SW480 (cell line): ENCODE measurements at regions not wholly inside any gene's neighbourhood (a gene's known extent, or its start where the extent isn't known, plus 50 kb on each side); places are given as distances from the start of the nearest gene placed in this dataset.
"Not testable (repeated sequence)": the region's sequence is repeated elsewhere in the genome, so short reads cannot be mapped to it uniquely, and the experiment has no call there.

Source experiments
- DNase-seq: peaks from one replicate; pipeline ENCODE4 v3.0.0-alpha.2; 2016; ENCODE audit warnings: low spot score

- DNase-seq = no peak
Measured at GRCh38 chr5:54821445-54822323, 163.7 kb downstream of the ESM1 start.

DNA sequence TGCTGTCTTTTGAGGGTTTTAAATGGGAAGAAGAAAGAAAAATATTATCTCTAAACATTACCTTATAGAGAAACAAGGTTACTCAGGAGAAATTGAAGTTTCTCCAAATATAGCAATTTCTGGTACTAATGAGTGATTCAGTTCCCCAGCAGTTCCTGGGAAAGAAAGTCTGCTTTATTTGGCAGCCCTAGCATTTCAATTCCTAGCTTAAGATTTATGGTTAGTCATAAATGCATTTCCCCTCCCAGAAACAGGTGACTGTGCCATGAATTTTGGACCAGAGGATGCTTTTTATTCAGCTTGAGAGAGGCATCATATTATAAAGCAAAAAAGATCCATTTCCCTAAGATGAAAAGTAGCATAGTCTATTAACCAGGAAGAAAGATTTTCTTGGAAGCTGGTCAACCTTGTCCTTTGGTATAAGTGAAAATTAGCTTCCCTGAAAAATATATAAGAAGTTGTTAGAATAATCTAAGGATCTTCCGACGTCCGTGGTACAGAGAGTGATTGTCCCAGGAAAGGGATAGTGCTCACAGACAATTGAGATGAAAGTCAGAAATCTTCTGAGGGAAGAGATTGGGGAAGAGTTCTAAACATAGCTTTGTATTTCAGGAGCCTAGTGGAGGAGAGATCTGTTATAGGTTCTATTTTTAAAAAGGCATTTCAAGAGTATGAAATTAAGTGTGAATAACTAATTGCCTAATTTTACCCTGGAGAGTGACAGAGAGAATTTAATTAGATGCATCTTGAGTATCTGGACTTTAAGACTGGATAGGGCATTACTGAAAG lies 164.9 kb downstream of the ESM1 start:
- DNase-seq = no peak

DNA sequence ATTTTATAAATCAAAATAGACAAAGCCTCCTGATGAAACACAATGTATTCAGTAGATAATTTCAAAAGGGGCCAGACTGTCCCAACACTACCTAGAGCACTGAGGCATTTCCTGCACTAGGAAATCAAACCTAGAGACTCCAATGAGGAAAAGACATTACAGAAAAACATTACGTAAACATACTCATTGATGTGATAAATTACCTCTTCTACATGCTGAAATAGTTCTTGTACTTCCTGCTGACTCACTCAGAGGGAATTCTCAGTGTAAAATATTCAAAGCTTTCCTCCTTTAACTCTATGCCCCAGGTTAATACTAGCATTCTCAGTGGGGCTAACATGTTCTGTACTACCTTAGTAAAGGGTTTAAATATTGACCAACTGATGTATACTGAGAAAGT lies 178.0 kb downstream of the ESM1 start:
- peak; percentile 57 for DNase-seq

- no peak for DNase-seq
Measured at GRCh38 chr5:54804521-54804920, 180.9 kb downstream of the ESM1 start.

DNA sequence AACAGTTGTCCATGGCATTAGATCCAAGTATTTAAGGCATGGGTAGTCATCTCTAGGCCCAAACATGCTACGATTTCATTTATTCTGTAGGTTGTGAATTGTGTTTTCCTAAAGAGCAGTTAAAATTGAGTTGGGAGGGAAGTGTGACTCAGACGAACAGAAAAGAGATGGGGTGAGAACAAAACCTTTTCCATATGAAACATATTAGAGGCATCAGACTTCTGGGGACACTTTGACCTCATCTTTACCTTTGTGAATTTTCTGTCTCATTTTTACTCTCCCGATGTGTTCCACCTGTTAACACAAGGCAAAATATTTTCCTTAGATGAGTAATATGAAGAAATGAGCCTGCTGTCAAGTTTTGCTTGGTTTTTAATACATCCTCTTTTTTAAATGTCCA lies 181.3 kb downstream of the ESM1 start:
- DNase-seq = no peak

DNA sequence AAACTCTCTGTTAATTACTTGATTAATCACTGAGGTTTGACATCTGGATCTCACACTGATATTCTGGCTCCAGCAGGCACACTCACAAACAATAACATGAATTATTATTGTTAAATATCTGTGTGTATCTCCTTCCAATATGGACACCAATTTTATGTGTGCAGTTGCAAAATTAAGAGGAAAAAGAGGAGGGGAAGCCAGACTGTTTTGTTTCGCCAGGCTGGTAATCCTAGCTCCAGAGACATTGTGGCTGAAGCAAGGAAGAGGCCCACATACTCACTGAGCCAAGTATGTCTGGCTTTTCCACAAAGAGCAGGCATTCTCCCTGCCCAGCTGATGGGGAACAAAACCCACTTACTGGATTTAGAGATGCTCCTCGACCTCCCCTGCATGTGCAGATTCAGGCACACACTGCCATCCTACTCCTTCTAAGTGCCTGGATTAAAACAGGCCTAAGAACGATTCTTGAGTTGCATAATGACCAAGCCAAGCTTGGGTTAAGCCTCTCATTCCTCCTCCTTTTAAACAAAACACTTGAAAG lies 181.9 kb downstream of the ESM1 start:
- DNase-seq = no peak

GRCh38 chr5:54799645-54800044 lies 185.7 kb downstream of the ESM1 start:
- DNase-seq = no peak

- DNase-seq = no peak
Measured at GRCh38 chr5:54795777-54796176, 189.6 kb downstream of the ESM1 start.

DNA sequence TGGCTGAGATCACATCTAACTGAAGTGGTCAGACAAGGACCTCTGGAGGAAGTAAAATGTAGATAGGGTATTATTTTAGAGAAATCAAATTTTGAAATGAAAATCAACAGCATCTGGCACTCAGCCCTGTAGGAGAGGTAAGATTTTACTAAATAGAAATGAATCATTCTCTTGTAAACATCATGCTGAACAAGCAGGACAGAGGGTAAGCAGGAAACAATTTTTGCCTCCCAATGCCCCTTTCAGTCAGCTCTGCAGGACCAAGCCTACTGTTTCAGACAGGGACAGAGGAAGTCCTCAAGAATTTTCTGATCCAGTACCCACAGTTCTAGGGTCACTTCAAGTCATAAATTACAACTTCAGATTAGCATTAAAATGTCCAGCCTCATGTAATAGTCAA lies 190.1 kb downstream of the ESM1 start:
- DNase-seq = no peak

DNA sequence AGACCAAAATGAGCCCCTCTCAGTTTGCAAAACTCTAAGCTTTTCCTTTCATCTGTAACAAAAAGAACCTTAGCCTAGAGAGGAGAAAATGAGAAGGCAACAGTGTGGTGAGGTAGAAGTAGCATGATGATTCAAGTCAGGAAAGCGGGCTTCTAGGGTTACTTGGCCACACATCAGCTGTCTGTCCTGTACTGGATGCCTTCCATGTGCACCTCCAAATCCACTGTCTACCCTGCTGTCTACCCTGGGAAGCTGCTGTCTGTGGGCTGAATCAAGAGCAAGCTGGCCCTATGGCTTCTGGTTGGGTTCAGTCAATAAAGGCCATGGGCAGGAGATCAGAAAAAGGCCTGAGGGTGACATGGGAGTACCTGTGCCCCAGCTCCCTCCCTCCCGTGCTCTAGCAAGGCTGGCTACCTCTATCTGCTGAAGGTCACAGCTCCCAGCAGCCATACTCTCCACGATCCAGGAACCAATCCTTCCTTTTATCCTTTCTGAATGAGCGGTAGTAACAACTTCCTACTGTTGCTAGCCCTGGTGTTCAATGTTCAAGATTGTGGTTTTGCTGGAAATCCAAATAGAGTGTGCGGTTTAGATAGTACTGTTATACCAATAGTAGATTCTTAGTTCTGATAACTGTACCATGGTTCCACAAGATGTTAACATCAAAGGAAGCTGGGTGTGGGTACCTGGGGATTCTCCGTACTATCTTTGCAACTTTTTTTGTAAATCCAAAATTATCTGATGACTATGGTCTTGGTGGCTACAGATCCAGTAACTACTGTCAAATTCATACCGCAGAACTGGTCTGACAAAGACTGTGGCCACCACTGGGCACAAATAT lies 191.0 kb downstream of the ESM1 start:
- DNase-seq = no peak

DNA sequence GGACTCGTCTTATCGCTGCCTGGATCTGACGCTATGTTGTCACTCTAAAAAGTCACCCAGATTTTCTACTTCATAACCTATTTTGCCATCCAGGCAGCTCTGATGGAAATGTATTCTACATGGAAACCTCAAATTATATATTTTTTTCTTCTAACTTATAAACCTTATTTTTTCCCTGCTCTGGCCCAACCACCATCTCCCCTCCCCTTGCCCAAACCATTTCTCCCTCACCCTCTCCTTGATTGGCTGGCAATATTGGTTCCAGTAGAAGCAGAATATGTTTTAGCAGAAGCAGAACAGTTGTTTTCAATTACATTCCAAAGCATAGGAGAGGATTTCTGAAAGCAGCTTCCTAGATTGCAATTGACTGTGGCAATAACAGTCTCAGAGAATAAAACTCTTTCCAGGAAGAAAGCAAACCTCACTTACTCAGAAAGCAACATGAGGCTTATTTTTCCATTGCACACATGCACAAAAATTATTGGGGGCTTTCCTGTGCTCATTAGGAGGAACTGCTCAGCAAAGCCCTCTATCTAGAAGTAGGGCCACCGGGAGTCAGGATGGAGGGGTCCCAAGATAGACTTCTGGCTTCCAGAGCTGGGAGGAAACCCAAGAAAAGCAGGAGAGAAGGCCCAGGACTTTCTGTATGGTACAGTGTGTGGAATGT lies 191.8 kb downstream of the ESM1 start:
- DNase-seq = no peak

GRCh38 chr5:54792611-54793404 lies 192.6 kb downstream of the ESM1 start:
- DNase-seq = no peak

GRCh38 chr5:54787910-54788309 lies 197.5 kb downstream of the ESM1 start:
- DNase-seq = not testable (repeated sequence)

- DNase-seq = no peak
Measured at GRCh38 chr5:54785729-54786591, 199.4 kb downstream of the ESM1 start.

GRCh38 chr5:54778783-54779182 lies 206.6 kb downstream of the ESM1 start:
- DNase-seq = no peak

DNA sequence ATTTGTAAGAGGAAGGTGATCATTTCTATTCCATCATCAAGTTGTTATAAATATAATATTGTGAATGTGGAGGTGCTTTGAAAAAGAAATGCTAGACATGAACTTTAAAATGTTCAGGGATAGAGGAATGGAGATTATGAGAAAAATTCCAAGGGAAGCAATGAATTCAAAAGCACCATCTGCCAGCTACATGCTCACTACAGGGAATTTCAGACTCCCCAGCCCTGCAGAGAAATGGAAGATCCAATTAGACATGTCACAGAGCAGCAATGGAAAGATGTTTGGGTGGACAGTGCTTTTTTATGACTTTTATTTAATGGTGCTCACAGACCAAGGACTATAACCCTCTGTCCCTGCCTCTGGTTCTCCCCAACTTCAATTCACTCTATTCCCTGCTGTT lies 209.7 kb downstream of the ESM1 start:
- DNase-seq = no peak

DNA sequence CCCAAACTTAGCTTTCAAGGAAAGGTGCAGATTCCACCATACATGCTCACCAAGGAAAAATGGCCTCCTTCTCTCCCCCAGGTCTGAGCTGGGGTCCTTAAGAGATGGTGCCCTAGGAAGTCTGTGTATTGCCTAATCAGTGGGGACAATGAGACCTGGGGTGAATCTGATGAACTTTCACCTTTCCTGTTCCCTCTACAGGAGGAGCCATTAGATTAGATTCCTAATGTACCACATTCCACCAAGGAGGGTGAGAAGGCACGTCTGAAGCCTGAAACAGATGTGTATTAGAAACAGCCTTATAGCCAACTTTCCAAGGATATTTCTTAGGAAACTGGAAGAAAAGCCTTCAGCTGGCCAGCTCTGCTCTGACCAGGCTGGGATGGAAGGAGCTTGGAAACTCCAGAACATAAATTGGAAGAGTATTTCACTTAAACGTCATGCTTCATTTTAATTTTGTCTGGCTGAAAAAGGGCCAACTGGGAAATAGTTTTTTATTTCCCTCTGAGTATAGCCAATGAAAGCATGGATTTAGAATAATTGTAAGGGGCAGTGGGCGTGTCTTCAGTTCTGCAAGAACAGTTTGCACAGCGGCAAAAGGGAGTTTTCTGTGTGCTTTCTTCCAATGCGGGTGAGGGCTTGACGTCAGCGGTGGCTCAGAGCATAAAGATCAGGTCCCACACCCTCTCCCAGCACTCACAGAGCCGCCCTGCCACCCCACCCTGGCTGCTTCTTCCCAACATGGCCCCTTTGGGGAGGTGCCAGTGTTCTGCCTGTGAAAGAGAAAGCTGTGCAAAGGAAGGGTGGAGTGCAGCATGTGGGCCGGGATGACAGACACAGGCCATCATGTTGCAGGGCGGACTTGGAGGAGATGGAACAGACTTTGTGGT lies 210.9 kb downstream of the ESM1 start:
- DNase-seq = no peak

GRCh38 chr5:54772684-54773083 lies 212.7 kb downstream of the ESM1 start:
- DNase-seq = no peak

DNA sequence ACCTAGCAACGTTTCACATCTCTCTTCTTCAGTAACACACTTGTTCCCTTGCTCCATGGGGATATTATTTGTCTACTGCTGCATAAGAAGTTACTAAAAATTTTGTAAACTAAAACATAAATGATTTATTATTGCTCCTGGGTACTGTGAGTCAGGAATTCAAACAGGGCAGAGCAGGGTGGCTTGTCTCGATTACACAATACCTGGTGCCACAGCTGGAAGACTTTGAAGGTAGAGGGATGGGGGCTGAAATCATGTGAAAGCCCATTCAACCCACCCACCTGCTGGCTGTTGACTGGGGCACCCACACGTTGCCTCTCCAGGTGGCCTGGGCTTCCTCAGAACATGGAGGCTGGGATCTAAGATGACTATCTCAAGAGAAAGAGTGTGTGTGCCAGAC lies 213.2 kb downstream of the ESM1 start:
- DNase-seq = no peak
